LNCAP (cell line): ENCODE measurements at regions not wholly inside any gene's neighbourhood (a gene's known extent, or its start where the extent isn't known, plus 50 kb on each side); places are given as distances from the start of the nearest gene placed in this dataset.

Experiments used
- TF ChIP-seq, protein P1 (sequence below): fragments of 450-650 bp; IDR thresholded peaks from 2 replicates; pipeline ENCODE4 v1.5.1; 2017; ENCODE audit warnings: mild to moderate bottlenecking

DNA sequence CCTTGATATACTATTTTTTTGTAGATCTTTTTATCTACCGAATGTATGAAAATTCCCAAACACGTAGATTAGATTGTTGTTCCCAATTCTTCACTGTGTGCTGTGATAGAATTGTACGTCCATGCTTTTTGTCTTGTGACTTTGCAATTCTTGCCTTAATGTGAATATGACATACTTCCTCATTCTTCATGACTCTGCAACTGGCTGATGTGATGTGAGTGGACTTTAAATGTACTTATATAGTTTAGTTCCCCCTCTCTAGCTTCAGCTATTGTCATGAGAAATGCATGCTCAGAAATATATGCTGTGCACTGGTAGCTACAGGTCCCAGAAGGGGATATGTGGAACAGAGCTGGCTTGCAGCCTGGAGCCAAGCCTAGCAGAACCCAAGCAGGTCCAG lies 89.4 kb downstream of the FTHL17 start:
- TF ChIP-seq, protein P1, sequence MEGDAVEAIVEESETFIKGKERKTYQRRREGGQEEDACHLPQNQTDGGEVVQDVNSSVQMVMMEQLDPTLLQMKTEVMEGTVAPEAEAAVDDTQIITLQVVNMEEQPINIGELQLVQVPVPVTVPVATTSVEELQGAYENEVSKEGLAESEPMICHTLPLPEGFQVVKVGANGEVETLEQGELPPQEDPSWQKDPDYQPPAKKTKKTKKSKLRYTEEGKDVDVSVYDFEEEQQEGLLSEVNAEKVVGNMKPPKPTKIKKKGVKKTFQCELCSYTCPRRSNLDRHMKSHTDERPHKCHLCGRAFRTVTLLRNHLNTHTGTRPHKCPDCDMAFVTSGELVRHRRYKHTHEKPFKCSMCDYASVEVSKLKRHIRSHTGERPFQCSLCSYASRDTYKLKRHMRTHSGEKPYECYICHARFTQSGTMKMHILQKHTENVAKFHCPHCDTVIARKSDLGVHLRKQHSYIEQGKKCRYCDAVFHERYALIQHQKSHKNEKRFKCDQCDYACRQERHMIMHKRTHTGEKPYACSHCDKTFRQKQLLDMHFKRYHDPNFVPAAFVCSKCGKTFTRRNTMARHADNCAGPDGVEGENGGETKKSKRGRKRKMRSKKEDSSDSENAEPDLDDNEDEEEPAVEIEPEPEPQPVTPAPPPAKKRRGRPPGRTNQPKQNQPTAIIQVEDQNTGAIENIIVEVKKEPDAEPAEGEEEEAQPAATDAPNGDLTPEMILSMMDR: no peak

DNA sequence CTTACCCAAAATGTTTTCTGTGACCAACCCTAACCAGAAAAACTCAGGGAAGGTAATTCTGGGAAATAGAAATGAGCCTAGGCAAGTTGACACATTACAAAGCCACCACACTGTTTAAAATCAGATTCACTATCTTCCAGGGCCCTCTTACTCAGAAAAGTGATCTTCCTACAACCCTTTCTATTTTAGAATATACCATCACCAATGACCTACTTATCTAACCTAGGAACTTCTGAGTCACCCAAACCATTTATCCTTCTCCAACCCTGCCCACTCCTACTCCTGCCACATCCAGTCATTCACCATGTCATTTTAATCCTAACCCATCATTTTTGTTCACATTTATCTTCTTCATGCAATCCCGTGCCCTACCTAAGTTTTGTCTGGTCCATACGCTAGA lies 89.9 kb downstream of the FTHL17 start:
- TF ChIP-seq, protein P1: no peak

DNA sequence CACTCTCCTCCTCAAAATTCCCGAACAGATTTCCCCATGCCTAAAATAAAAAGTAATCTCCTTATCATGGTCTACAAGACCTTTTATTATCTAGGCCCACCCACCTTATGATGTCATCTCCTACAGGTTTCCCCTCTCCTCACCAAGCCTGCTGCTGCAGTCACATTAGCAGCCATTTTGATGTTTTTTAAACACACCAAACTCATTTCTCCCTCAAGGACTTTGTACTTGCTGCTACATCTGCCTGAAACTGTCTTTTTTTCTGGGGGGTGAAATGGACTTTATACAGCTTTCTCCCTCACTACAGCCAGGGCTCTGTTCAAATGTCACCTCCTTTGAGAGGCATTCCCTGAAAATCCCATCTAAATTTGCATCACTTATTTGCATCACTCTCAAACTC lies 90.2 kb upstream of the TAB3 start:
- TF ChIP-seq, protein P1: no peak

GRCh38 chrX:30975467-30975866 lies 86.4 kb upstream of the TAB3 start:
- TF ChIP-seq, protein P1: no peak

DNA sequence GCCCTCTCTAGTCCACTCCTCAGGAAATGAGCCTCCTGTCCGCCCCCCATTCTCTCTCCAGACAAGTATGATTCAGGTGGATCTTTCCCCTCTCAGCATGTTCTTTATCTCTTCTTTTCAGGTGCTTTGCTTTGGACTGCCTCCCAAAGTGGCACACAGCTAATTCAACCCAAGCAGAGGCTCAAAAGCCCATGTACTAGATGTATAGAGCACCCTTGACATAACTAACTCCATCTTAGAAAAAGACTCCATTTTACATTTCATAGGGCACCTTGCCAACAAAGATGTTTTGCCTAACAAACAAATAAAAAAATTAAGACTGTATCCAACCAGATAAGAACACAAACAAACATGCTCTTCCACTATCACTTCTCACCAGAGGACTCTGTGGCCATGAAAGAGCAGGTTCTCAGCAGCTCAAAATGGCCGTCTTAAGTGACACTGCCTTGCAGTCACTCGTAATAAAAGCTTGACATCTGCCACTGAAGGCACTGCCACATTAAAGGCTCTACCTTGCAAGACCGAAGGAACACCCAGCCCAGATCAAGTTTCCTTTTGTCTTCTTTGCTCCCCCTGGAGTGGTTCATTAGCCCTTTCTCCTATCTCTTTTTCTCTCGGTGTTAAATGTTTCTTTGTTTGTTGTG lies 84.9 kb upstream of the TAB3 start:
- TF ChIP-seq, protein P1: no peak

DNA sequence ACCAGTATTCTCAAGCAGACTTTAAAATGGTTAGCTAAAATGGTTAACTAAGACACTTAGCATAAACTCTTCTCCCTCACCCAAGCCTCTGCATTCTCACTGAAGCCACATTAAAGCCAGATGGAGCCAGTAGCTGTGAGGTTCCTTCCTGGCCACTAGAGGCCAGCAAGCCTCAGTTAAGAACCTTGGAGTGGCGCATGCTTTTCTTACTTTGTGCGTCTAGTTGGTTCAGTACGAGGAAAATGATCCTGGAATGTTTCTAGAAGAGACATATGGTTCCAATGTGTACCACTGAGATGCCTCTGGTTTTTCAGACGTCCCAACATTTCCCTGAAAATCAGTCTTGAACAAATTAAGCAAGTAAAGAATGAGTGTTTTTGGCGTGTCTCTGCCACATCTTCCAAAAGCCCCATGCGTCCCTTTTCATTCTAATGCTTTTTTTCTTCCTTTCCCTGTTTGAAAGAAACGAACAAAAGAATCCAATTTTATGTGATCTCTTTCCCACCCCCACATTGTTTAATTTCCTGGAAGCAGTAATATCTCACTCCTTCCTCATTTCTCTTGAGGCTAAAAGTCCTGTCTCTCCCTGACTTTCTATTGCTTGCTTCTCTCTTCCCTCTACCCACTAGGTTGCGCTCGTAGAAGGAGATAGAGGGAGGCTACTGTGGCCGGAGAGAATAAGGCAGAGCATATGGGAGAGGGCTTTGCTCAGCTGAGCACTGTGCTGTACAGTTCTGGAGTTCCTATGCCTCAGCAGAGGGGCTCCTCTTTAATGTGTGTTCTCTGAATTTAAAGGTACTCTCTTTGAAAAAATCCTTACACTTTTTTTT lies 82.9 kb upstream of the TAB3 start:
- TF ChIP-seq, protein P1: peak; percentile 67

GRCh38 chrX:30967516-30967915 lies 78.5 kb upstream of the TAB3 start:
- TF ChIP-seq, protein P1: no peak
